RKO (cell line): ENCODE measurements at regions not wholly inside any gene's neighbourhood (a gene's known extent, or its start where the extent isn't known, plus 50 kb on each side); places are given as distances from the start of the nearest gene placed in this dataset.
"Not testable (repeated sequence)": the region's sequence is repeated elsewhere in the genome, so short reads cannot be mapped to it uniquely, and the experiment has no call there.

Experiments
- DNase-seq: peaks from one replicate; pipeline ENCODE4 v3.0.0-alpha.2; 2016; ENCODE audit warnings: low spot score

DNA sequence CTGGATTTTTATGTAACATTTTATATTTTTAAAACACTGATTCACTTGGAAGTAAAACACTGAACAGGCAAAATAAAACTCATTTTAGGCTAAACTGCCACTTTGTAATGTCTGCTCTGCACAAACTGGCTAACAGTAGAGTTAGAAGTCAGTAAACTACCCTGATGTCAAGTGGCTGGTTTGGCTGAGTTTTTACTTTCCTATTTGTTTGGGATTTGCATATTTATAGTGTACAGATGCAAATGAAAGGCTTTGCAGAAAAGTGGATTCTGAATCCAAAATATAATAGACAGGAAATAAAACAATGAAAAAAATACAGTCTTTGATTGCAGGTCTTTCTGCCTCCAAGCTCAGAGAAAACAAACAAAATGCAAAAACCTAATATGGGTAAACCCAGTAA, 213.1 kb downstream of the CDH26 start:
- no peak for DNase-seq

DNA sequence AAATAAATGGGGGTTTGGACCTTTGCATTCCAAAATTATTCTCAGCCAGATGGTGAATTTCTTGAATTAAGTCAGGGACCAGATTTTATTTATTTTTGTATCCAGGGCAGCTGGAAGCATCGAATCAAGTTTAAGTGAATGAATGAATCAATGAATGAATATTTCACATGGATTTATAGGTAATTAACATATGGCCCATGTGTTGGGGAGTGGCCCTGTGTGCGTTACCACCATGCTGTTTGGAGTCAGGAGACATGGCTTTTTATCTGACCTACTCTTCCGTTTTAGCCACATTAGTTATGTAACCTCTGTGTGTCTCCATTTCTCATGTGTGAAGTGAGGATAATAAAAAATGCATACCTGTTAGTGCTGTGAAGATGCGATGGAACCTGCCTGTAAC, 213.5 kb downstream of the CDH26 start:
- DNase-seq = no peak

DNA sequence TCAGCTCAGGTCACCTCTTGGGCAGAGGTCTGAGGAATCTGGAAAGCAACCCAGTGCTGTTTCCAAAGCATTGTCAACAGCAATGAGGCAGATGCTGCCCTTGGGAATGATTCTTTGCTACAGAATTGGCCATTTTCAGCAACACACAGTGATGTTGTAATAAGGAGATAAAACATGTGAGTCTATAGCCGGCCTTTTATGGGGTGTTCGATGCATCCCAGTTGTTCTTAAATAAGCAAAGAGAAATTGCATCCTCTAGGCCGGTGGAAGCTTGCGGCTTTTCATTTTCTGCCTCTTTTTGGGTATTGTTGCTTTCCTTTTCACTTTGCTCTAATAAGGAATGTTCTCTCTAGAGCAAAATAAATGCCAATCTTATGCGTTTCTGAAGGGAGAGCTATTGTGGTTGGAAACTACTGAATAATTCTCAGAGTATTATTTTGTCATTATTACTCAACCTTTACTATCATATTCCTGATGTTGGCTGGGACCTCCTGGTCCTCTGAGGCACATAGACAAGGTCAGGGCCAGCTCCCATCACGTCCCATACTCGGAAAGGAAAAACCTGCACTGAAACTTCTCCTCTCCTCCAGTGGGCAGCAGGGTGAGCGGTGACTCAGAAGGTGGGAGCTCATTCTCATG, 214.2 kb downstream of the CDH26 start:
- no peak for DNase-seq

DNA sequence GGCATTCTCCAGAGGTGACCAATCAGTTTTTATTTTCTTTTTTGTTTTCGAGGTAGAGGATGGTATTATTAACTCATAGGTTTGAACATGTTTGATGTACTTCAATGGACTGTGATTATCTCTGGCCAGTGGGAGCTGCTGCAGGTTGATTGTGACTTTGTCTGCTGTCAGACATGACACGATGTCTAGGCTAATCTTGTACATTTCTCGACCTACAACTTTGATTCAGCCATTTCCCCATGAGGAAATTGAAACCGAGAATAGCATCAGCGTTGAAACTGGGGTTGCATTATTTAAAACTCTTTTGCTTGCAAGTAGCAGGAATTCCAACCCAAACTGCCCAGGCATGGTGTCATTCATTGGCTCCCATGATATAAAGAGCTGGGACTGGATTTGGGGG, 218.9 kb downstream of the CDH26 start:
- DNase-seq = no peak

DNA sequence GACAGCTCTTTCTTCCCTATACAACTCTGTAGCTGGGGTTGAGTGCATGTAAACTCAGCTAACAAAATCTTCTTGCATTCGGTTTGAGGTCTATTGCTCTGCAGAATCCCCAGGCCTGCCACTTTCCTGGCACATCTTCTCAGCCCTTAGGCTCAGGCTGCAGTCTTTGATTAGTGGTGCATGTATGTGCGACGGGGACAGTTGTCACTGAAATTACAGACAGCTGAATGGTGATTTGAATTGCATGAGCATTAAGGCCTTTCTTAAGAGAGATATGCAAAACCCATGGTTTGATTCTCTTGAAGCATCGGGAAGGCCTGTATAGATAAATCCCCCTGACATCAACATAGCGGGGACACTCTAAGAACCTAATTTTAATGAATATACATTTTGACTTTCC, 222.8 kb downstream of the CDH26 start:
- DNase-seq = no peak

DNA sequence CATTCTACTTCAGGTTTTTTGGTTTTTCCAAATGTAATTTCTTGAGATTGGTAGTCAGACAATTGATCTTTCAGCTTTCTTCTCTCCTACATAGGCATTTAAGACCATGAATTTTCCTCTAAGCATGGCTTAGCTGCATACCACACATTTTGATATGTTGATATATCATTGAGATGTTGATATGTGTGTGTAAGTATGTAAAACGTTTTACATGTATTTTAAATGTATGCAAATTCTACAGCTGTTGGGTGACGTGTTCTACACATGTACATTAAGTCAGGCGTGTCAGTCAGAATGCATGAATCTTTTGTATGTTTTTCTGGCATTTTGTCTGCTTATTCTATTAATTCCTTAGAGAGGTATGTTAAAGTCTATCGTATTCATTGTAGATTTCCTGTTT, 228.2 kb downstream of the CDH26 start:
- no peak for DNase-seq

DNA sequence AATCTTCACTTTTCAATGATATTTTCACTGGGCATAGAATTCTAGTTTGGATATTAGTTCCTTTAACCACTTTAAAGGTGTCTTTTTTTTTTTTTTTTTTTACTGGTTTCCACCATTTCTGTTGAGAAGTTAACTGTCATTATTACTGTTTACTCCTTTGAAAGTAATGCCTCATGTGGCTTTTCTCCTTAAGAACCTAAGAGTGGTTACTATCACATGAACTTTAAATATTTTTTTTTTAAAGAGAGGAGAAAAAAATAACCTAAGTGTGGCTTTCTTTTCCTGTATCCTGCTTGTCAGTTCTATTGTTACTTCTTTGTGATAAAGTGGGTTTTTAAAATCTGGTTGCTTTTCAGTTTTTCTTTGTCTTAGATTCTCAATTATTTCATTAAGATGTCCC, 229.5 kb downstream of the CDH26 start:
- no peak for DNase-seq

DNA sequence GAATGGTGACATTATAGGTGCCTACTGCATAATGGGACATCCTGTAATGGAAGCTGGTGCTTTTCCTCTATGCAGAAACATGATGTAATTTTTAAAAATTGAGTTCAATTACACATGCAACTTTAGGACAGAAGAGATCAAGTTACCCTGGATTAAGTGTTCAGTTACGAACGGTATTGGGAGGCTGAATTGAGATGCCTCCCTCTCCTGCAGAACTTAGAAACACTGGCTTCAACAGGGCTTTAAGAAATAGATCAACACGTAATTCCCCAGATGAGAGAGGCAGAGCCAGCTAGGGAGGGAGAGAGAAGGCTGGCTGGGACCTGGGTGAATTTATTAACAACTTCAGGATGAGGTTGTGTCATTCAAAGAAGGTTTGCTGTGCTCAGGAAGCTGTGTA, 232.8 kb downstream of the CDH26 start:
- DNase-seq = no peak

DNA sequence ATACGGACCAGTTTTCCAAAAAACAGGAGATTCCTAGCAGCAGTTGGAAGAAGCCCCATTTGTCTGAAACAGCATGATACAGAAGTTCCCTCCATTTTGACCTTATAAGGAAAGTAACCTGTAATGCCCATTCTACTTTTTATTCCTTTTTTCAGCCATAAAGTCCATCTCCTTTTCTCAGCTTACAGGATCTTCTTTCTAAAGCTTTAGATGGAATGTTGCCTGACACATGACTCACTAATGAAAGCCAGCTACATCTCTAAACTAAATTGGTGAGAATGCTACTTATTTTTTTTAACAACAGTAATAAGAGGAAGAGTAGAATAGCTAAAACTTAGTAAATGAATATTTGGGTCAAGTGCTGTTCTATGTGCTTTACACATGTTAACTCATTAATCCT, 234.1 kb downstream of the CDH26 start:
- DNase-seq = no peak

DNA sequence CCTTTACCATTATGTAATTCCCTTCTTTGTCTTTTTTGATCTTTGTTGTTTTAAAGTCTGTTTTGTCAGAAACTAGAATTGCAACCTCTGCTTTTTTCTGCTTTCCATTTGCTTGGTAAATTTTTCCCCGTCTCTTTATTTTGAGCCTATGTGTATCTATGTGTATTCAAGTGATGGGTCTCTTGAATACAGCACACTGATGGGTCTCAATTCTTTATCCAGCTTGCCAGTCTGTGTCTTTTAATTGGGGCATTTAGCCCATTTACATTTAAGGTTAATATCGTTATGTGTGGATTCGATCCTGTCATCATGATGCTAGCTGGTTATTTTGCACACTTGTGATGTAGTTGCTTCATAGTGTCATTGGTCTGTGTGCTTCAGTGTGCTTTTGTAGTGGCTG, 240.9 kb downstream of the CDH26 start:
- not testable (repeated sequence) for DNase-seq

DNA sequence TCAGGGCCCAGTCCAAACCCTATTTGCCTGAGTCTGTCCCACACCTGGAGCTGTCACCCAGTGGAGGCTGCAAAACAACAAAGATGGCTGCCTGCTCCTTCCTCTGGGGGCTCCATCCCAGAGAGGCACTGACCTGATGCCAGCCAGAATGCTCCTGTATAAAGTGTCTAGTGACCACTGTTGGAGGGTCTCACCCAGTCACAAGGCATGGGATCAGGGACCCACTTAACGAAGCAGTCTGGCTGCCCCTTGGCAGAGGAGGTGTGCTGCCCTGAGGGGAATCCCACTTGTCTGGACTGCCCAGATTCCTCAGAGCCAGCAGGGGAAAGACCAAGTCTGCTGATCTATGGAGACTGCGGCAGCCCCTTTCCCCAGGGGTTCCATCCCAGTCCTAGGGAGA, 241.6 kb downstream of the CDH26 start:
- DNase-seq = no peak

DNA sequence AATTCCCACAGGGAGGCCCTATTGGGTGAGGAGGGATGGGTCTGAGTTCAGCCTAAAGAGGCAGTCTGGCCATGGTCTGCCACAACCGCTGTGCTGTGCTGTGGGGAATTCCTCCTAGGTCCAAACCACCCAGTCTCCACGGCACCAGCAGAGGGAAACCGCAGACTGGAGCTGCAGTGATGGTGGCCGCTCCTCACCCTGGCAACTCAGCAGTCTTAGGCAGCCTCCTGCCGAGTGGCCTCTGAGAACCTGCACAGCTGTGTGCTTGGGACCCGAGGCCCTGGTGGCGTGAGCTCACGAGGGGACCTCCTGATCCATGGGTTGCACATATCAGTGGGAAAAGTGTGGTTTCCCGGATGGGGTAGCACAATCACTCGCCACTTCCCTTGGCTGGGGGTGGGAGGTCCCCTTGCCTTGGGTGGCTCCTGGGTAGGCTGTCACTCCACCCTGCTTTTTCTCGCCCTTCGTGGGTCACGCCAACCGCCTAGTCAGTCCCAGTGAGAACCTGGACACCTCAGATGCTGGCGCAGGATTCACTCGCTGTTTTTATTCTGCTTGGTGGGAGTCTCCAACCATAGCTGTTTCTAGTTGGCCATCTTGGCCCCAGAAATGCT, 242.2 kb downstream of the CDH26 start:
- no peak for DNase-seq

DNA sequence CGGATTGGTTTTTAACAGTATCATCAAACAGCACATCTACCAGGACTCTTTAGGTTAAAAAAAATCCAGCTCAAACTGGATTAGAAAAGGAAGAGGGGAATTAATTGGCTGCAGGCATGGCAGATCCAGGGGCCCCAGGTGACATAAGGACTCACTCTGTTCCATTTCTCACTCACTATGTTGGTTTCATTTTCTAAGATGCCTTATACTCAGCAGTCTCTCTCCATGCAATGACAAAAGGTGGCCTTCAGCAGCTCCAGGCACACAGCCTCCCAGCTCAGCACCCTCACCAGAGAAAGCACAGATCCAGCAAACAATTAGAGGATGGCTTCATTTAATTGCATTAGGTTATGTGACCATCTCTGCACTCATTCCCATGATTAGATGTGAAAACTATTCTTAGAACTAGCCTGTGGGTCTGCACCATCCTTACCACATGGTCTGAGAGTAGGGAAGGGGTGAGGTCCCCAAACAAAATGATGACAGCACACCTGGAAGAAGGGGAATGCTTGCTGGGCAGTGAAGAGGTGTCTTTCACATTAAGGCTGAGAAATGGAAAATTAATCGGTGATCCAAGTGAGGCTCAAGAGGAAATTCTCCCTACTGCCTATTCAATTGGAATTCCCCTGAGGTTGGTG, 243.1 kb downstream of the CDH26 start:
- no peak for DNase-seq

DNA sequence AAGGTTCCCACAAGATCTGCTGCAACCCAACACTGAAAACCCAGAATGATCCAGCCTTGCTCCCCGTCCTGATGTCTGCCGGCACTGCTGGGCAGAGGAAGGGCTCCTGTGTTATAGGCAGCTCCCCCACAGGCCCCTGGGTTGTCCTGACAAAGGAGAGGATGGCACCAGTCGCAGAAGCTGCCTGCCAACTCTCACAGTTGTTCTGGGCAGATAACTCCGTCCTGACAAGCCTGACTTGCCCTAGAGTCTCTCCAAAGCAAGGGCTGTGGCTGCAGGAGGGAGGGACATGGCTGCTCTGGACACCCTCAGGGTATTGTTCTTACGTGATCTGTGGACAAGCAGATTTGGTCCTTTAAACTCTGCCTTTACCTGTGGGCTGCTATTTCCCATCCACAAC, 243.8 kb downstream of the CDH26 start:
- DNase-seq = no peak

DNA sequence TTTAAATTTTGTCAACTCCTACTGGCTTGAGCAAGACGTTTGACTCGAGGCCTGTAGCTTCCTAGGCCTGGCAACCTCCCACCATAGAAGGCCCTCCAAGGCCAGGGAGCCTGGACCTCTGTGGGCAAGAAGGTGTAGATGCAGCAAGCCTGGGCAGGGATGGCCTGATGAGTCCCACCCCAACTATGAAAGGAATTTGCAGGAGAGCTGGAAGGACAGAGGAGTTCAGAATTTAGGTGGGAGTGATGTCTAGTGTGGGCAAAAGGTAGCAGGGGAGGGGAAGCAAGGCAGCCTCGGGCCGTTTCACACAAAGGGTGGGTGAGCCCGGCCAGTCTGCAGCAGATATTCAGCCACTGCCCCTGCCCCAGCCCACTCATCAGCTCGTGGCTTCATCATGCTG, 245.2 kb downstream of the CDH26 start:
- no peak for DNase-seq

DNA sequence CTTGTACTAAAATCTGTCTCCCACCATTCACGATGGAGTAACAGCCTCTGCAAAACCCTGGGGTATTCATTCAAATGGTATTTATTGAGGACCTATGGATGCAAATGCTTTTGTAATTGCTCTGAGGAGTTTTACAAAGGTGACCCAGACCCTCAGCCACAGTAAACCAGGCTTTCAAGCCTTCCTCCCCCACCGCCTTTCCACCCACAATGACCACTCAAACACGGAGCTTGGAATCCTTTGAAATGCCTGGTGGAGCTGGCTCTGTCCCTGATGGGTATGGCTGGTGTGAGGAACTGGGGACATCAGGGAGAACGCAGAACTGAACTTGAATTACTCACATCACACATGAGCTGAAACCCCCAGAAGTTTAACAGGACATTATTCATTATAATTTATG, 246.4 kb downstream of the CDH26 start:
- no peak for DNase-seq

DNA sequence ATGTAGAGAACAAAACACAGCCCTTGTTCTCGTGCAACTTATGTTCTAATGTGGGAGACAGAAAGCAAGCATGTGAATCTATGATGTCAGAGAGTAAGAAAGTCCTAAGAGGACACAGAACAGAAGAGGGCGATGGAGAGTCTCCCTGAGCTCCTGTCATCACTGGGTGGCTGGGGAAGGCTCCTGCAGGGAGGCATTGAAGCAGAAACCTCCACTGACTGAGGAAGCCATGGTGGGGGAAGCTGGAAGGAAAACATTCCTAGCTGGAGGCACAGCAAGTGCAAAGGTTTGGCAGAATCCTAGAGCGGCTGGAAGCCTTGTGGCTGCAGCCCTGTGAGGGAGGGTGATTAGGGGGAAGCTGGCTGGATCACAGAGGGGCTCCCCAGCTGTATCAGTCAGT, 248.0 kb downstream of the CDH26 start:
- peak; percentile 61 for DNase-seq

DNA sequence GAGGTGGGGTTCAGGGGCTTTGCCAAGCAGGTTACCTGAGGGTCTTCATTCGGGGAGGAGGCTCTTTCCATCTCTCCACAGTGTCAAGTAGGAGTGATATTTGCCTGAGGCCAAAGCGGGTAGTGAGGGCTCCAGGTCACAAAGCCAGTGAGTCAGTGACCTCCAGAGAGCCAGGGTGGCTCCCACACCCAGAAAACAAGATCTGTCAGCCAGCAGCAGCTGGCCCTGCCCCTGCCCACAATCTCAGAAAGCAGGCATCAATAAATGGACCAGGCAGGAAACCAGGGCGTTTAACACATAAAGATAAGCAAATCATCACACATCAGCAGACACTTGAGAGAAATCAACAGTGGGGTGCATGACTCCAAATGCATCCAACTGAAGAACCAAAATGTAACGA, 250.8 kb downstream of the CDH26 start:
- no peak for DNase-seq

DNA sequence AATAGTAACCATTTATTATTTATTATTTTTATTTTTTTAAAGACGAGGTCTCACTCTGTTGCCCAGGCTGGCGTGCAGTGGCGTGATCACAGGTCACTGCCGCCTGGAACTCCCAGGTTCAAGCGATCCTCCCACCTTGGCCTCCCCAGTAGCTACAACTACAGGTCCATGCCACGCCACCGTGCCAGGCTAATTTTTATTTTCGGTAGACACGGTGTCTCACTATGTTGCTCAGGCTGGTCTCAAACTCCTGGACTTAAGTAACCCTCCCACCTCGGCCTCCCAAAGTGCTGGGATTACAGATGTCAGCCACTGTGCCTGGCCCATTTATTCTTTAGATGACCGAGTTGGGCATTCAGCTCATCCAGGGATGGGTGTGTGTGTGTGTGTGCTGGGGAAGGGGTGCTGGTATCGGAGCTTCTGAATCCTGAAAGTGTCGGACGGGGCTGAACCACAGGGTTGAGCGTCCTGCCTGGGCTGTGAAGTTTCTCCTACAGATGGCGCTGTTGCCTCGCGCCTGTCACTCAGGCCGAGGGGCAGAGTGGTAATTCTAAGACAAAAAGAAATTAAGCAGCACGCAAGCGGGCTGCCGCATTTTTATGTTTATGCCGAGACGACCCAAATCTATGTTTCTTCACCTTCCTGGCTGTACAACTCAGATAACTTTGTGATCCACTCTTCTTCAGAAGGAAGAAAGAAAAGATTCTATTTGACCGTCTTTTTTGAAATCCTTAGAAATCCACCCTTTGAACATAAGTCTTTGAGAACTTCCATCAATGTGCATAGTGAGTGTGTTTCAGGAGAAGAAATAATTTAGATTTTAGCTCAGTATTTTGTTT, 252.8 kb downstream of the CDH26 start:
- DNase-seq = peak; percentile 60

DNA sequence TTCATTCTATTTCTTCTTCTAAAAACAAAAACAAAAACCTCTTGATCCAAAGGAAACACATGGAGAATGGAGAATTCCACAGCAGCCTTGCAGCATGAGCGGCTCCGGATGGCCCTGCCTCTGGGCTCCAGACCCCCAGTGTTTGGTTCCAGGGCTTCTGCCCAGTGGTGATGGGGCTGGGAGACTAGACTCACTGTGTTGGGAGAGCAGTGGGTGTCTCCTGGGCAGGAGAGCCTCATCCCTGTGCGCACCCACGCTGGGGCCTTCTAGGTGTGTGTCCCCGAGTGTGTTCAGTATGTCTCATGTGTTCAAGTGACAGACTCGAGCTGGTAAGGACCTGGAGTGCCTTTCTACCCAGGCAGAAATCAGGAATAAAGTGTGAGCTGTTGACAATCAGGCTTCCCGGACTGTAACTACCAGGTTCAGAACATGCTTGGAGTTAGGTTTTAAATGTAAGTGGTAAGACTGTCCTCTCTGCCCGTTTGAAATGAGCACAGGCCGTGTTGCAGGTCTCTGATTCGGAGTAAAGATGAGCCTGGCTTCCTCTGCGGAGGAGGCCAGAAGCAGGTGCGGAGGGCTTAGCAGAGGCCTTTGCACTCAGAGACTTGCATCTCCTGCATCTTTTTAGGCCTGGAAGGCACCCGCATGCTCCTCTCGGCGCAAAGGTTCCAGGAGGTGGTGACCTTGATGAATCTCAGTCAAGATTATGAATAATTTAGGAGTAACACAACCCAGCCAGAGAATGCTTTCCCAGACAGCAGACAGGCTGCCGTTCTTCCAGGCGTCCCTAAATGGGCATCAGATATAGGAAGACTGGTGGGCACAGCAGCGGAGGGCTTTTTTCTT, 253.6 kb downstream of the CDH26 start:
- no peak for DNase-seq

DNA sequence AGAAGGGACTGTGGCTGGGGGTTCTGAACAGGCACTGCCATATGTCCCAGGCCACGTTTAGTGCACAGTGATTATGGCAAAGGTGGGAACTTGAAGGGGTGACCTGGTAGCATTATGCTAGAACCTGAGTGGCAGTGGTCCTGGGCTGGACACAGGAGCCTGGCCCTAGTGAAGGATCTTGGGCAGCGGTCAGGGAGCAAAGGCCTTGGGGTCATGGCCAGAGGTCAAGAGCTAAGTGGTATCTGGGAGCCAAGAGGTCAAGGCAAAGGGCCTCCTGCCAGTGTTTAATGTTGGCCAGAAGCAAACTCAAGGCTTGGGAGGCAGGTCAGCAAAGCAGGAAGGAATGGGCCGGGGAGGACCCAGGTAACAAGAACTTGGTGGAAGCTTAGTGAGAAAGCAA, 254.5 kb downstream of the CDH26 start:
- no peak for DNase-seq
